Activated CD8-positive, alpha-beta T cell treated with anti-CD3 and anti-CD28 coated beads for 36 hours (primary cell): ENCODE measurements at regions not wholly inside any gene's neighbourhood (a gene's known extent, or its start where the extent isn't known, plus 50 kb on each side); places are given as distances from the start of the nearest gene placed in this dataset.
"Not testable (repeated sequence)": the region's sequence is repeated elsewhere in the genome, so short reads cannot be mapped to it uniquely, and the experiment has no call there.

ENCODE experiments used
- ATAC-seq: fragments of 200-7000 bp; cut with Tn5 transposase; one replicate; pipeline ENCODE4 v1.10.0; 2021; ENCODE audit warnings: mild to moderate bottlenecking, moderate library complexity
- CTCF ChIA-PET: fragments of 350-600 bp; sonication (Branson Sonifier 250); formaldehyde crosslinking; loops from one replicate; lab custom pipeline; 2021; ENCODE audit warnings: antibody characterized with exemption; lab: Charles Lee
- POLR2A ChIA-PET: fragments of 350-600 bp; sonication (Branson Sonifier 250); formaldehyde crosslinking; loops from one replicate; lab custom pipeline; 2021; ENCODE audit warnings: antibody characterized with exemption; lab: Charles Lee
- DNase-seq: peaks from one replicate; pipeline ENCODE4 v3.0.0-alpha.2; 2020
- H3K27ac Mint-ChIP-seq: one replicate; pipeline ENCODE4 v1.8.0; 2021; ENCODE audit warnings: mild to moderate bottlenecking, mixed read lengths
- H3K27me3 Mint-ChIP-seq: one replicate; pipeline ENCODE4 v1.8.0; 2021; ENCODE audit warnings: mixed read lengths
- H3K36me3 Mint-ChIP-seq: one replicate; pipeline ENCODE4 v1.8.0; 2021; ENCODE audit warnings: low read depth, mixed read lengths
- H3K4me1 Mint-ChIP-seq: one replicate; pipeline ENCODE4 v1.8.0; 2021; ENCODE audit warnings: low read depth, mixed read lengths
- H3K4me3 Mint-ChIP-seq: one replicate; pipeline ENCODE4 v1.8.0; 2021; ENCODE audit warnings: mild to moderate bottlenecking, moderate library complexity, mixed read lengths
- H3K9me3 Mint-ChIP-seq: one replicate; pipeline ENCODE4 v1.8.0; 2021; ENCODE audit warnings: mixed read lengths
- CTCF ChIP-seq: fragments of 200-600 bp; IDR thresholded peaks from one replicate; pipeline ENCODE4 v1.8.0; 2022; ENCODE audit warnings: antibody characterized with exemption, mild to moderate bottlenecking
- intact Hi-C: fragments of 100-400 bp; cut with micrococcal nuclease; formaldehyde crosslinking; loops from one replicate; pipeline ENCODE4 v1.10.0; 2022

DNA sequence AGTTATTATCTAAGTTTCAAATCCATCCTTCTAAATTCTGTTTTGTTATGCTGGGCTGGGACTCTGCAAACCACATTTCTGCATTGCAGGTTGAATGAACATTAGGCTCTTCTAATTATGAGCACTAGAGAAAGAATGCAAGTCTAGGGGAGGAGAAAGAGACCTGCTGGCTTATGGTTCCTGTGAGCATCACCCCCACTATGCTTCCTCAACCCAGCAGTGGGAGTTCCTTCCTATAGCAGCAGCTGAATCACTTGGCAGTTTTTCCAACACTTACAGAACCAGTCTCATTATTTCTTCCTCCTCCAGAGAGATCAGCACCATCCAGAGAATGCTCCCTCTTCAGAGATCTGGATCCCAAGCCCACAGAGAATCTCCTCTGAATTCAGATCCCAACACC lies 297.7 kb upstream of the CLEC14A start:
- no peak for TF ChIP-seq CTCF
- no peaks in the 10 kb centered on the region for H3K27me3 Mint-ChIP-seq
- CTCF ChIA-PET = no interaction called here
- DNase-seq (no peak), ATAC-seq (no peak)
- peaks cover 3% of the 10 kb centered on the region for H3K4me1 Mint-ChIP-seq
- no peaks in the 10 kb centered on the region for H3K36me3 Mint-ChIP-seq
- intact Hi-C loops = no loop called here
- no peak overlapping the region for H3K27ac Mint-ChIP-seq
- peaks cover 4% of the 10 kb centered on the region for H3K9me3 Mint-ChIP-seq
- POLR2A ChIA-PET = no interaction called here
- H3K4me3 Mint-ChIP-seq = no peak overlapping the region

DNA sequence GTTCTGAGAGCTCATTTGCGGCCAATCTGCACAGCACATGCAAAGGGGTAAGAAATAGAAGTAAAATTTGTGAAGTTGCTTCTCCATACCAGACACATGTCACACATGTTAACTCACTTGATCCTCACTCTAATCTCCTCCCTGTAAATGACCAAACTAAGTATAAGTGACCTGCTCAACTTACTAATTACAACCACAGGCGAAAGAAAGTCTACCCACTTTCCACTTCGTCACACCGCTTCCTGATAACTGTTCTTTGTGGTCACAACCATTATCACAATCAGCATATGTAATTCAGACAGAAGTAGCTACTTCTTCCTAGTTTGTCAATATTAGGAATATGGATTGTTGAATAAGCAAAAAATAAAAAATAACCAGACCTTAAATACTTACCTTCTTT lies 293.7 kb upstream of the CLEC14A start:
- no peaks in the 10 kb centered on the region for H3K27me3 Mint-ChIP-seq
- H3K27ac Mint-ChIP-seq = no peak overlapping the region
- no peaks in the 10 kb centered on the region for H3K9me3 Mint-ChIP-seq
- intact Hi-C loops = no loop called here
- ChIA-PET CTCF (no interaction called here), POLR2A (no interaction called here)
- no peak for TF ChIP-seq CTCF
- H3K4me1 Mint-ChIP-seq = peaks cover 3% of the 10 kb centered on the region
- no peak for ATAC-seq
- no peak for DNase-seq
- no peak overlapping the region for H3K4me3 Mint-ChIP-seq
- H3K36me3 Mint-ChIP-seq = no peaks in the 10 kb centered on the region

GRCh38 chr14:38547961-38548490 lies 292.1 kb upstream of the CLEC14A start:
- H3K4me1 Mint-ChIP-seq = peaks cover 3% of the 10 kb centered on the region
- no peak overlapping the region for H3K27ac Mint-ChIP-seq
- no peak for TF ChIP-seq CTCF
- ChIA-PET POLR2A (no interaction called here), CTCF (no interaction called here)
- H3K4me3 Mint-ChIP-seq = no peak overlapping the region
- intact Hi-C loops = no loop called here
- H3K27me3 Mint-ChIP-seq = no peaks in the 10 kb centered on the region
- ATAC-seq (no peak), DNase-seq (no peak)
- no peaks in the 10 kb centered on the region for H3K36me3 Mint-ChIP-seq
- no peaks in the 10 kb centered on the region for H3K9me3 Mint-ChIP-seq

GRCh38 chr14:38546932-38547551 lies 291.1 kb upstream of the CLEC14A start:
- H3K36me3 Mint-ChIP-seq = no peaks in the 10 kb centered on the region
- TF ChIP-seq CTCF = no peak
- POLR2A ChIA-PET = no interaction called here
- H3K4me1 Mint-ChIP-seq = peaks cover 3% of the 10 kb centered on the region
- intact Hi-C loops = no loop called here
- H3K27me3 Mint-ChIP-seq = no peaks in the 10 kb centered on the region
- H3K27ac Mint-ChIP-seq = no peak overlapping the region
- DNase-seq (no peak), ATAC-seq (no peak)
- H3K9me3 Mint-ChIP-seq = no peaks in the 10 kb centered on the region
- H3K4me3 Mint-ChIP-seq = no peak overlapping the region
- CTCF ChIA-PET = no interaction called here

GRCh38 chr14:38544776-38545175 lies 288.9 kb upstream of the CLEC14A start:
- CTCF ChIA-PET = no interaction called here
- Mint-ChIP-seq H3K27me3 (no peaks in the 10 kb centered on the region), H3K36me3 (no peaks in the 10 kb centered on the region), H3K4me1 (peaks cover 3% of the 10 kb centered on the region), H3K9me3 (no peaks in the 10 kb centered on the region), H3K27ac (no peak overlapping the region), H3K4me3 (no peak overlapping the region)
- ATAC-seq = no peak
- intact Hi-C loops = no loop called here
- TF ChIP-seq CTCF = no peak
- POLR2A ChIA-PET = no interaction called here
- no peak for DNase-seq

- not testable (repeated sequence) for H3K36me3 Mint-ChIP-seq
Observed at GRCh38 chr14:38543851-38544250, 288.0 kb upstream of the CLEC14A start.

GRCh38 chr14:38538053-38538452 lies 282.2 kb upstream of the CLEC14A start:
- ATAC-seq, H3K36me3 Mint-ChIP-seq, H3K4me3 Mint-ChIP-seq, H3K27me3 Mint-ChIP-seq, H3K4me1 Mint-ChIP-seq, H3K9me3 Mint-ChIP-seq, H3K27ac Mint-ChIP-seq, CTCF ChIA-PET, POLR2A ChIA-PET, DNase-seq, intact Hi-C loops: not testable (repeated sequence)

More at GRCh38 chr14:38543851-38544250, 288.0 kb upstream of the CLEC14A start:
- H3K9me3 Mint-ChIP-seq, DNase-seq, CTCF ChIA-PET, H3K27ac Mint-ChIP-seq, H3K4me3 Mint-ChIP-seq, H3K27me3 Mint-ChIP-seq, POLR2A ChIA-PET, intact Hi-C loops, H3K4me1 Mint-ChIP-seq, ATAC-seq: not testable (repeated sequence)
